HG03439 (cell line): ENCODE measurements at regions not wholly inside any gene's neighbourhood (a gene's known extent, or its start where the extent isn't known, plus 50 kb on each side); places are given as distances from the start of the nearest gene placed in this dataset.
"Not testable (repeated sequence)": the region's sequence is repeated elsewhere in the genome, so short reads cannot be mapped to it uniquely, and the experiment has no call there.

ENCODE experiments used
- ATAC-seq: cut with Tn5 transposase; IDR thresholded peaks from one replicate; pipeline ENCODE4 v1.9.1; 2021; ENCODE audit warnings: mild to moderate bottlenecking, moderate library complexity; ENCODE audit not compliant: unreplicated experiment

- ATAC-seq, result no peak
Observed at GRCh38 chr12:83665634-83666218, 979.0 kb downstream of the TMTC2 start.

- ATAC-seq, result no peak
Observed at GRCh38 chr12:83664650-83665049, 977.9 kb downstream of the TMTC2 start.

GRCh38 chr12:83660727-83661358 lies 974.1 kb downstream of the TMTC2 start:
- no peak for ATAC-seq

- no peak for ATAC-seq
Observed at GRCh38 chr12:83659321-83659720, 972.6 kb downstream of the TMTC2 start.

GRCh38 chr12:83656004-83656403 lies 969.3 kb downstream of the TMTC2 start:
- ATAC-seq, result no peak

- ATAC-seq, result no peak
Observed at GRCh38 chr12:83642205-83642604, 955.5 kb downstream of the TMTC2 start.

GRCh38 chr12:83641789-83642188 lies 955.1 kb downstream of the TMTC2 start:
- no peak for ATAC-seq

- no peak for ATAC-seq
Observed at GRCh38 chr12:83634726-83635267, 948.1 kb downstream of the TMTC2 start.

- no peak for ATAC-seq
Observed at GRCh38 chr12:83630526-83630925, 943.8 kb downstream of the TMTC2 start.

- no peak for ATAC-seq
Observed at GRCh38 chr12:83629931-83630330, 943.2 kb downstream of the TMTC2 start.

GRCh38 chr12:83622205-83622604 lies 935.5 kb downstream of the TMTC2 start:
- ATAC-seq, result no peak

- ATAC-seq, result no peak
Observed at GRCh38 chr12:83619973-83620372, 933.3 kb downstream of the TMTC2 start.

GRCh38 chr12:83615152-83615551 lies 928.4 kb downstream of the TMTC2 start:
- no peak for ATAC-seq

- ATAC-seq, result no peak
Observed at GRCh38 chr12:83613586-83614110, 926.9 kb downstream of the TMTC2 start.

- ATAC-seq, result no peak
Observed at GRCh38 chr12:83603106-83603505, 916.4 kb downstream of the TMTC2 start.

- ATAC-seq, result no peak
Observed at GRCh38 chr12:83575326-83575725, 888.6 kb downstream of the TMTC2 start.

- no peak for ATAC-seq
Observed at GRCh38 chr12:83574142-83574541, 887.4 kb downstream of the TMTC2 start.

GRCh38 chr12:83573671-83574070 lies 887.0 kb downstream of the TMTC2 start:
- no peak for ATAC-seq

GRCh38 chr12:83559650-83560049 lies 872.9 kb downstream of the TMTC2 start:
- no peak for ATAC-seq

GRCh38 chr12:83556040-83556439 lies 869.3 kb downstream of the TMTC2 start:
- ATAC-seq, result not testable (repeated sequence)

- no peak for ATAC-seq
Observed at GRCh38 chr12:83541446-83541845, 854.7 kb downstream of the TMTC2 start.

GRCh38 chr12:83538361-83538965 lies 851.8 kb downstream of the TMTC2 start:
- ATAC-seq, result no peak
